GM10266 (cell line): ENCODE measurements at regions not wholly inside any gene's neighbourhood (a gene's known extent, or its start where the extent isn't known, plus 50 kb on each side); places are given as distances from the start of the nearest gene placed in this dataset.

ENCODE experiments used
- DNase-seq: peaks from one replicate; pipeline ENCODE4 v3.0.0; 2012; ENCODE audit errors: extremely low spot score
- TF ChIP-seq, protein P1 (sequence below): IDR thresholded peaks from 2 replicates; pipeline ENCODE4 v1.5.1; 2012; ENCODE audit warnings: mild to moderate bottlenecking, low read depth; ENCODE audit not compliant: control insufficient read depth, insufficient read depth; ENCODE audit errors: missing control alignments

GRCh38 chr14:61187196-61187905 lies 93.8 kb downstream of the TMEM30B start:
- DNase-seq = no peak
- TF ChIP-seq, protein P1, sequence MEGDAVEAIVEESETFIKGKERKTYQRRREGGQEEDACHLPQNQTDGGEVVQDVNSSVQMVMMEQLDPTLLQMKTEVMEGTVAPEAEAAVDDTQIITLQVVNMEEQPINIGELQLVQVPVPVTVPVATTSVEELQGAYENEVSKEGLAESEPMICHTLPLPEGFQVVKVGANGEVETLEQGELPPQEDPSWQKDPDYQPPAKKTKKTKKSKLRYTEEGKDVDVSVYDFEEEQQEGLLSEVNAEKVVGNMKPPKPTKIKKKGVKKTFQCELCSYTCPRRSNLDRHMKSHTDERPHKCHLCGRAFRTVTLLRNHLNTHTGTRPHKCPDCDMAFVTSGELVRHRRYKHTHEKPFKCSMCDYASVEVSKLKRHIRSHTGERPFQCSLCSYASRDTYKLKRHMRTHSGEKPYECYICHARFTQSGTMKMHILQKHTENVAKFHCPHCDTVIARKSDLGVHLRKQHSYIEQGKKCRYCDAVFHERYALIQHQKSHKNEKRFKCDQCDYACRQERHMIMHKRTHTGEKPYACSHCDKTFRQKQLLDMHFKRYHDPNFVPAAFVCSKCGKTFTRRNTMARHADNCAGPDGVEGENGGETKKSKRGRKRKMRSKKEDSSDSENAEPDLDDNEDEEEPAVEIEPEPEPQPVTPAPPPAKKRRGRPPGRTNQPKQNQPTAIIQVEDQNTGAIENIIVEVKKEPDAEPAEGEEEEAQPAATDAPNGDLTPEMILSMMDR = no peak

GRCh38 chr14:61186341-61187195 lies 94.6 kb downstream of the TMEM30B start:
- TF ChIP-seq, protein P1 = no peak
- DNase-seq = no peak

GRCh38 chr14:61185534-61185933 lies 95.6 kb downstream of the TMEM30B start:
- DNase-seq = no peak
- TF ChIP-seq, protein P1 = no peak

GRCh38 chr14:61184112-61184511 lies 97.0 kb downstream of the TMEM30B start:
- DNase-seq = no peak
- TF ChIP-seq, protein P1 = no peak

DNA sequence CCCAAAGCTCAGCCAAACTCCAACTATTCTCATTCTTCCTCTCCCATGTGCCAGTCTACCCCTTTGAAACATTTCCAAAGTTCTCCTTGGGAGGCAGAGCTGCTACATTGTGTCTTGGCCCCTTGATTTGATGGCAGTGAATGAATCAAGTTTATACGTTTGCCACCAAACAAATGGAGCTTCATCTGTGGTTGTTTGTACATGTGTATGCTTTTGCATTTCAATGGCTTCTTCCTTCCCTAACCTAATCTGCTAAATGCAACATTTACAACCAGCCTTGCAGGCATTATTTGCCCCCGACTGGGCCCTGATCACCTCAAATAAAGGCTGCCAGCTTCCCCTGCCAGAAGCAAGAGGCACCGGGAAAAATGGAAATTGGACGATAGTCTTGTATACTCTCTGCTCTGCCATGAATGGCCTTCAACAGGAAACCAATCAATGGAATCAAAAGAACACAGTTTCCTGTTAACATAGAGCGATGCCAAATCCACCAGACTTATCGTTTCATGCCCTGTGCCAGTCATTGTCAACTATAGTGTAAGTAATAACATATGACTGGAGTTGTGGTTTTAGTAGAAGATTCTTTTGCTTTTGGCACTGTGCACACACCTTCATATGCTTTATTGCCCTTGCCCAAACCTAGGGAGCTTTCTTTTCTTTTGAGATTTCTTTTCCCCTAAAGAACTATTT lies 97.8 kb downstream of the TMEM30B start:
- no peak for DNase-seq
- TF ChIP-seq, protein P1 = no peak

DNA sequence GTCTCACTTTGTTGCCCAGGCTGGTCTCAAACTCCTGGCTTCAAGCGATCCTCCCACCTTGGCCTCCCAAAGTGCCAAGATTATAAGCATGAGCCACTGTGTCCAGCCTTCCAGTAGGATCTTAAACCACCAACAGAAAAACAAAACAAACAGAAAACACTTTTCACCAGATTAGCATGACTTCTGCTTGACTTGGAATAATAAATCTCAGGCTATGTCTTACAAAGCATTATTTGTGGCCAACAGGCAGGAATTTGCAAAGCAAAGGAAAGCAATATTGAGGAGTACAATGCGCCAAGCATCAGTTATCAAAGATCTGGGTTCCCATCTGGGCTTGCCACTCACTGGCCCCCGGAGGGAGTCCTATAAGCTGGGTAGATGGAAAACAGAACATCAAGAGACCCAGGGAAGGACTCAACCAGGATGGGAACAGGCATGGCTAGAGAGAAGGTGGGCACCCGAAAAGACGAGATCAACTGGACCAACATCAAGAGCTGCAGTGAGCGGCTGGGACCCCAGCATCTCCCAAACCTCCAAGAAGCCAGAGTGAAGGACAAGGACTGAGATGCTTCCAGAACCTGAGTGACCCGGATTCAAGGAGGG lies 101.2 kb downstream of the TMEM30B start:
- DNase-seq = no peak
- TF ChIP-seq, protein P1 = no peak
